Kidney (tissue), 13 donors: ENCODE measurements at regions not wholly inside any gene's neighbourhood (a gene's known extent, or its start where the extent isn't known, plus 50 kb on each side); places are given as distances from the start of the nearest gene placed in this dataset.

Experiments used
- DNase-seq, 5 donors: peaks; one replicate each; pipeline ENCODE4 v3.0.0-alpha.2; 2013 to 2020
- FAIRE-seq: peaks from 2 replicates; lab custom pipeline; 2012; peaks lifted over from hg19 to GRCh38; lab: Jason Lieb, UNC
- H3K27ac ChIP-seq, 2 donors: one replicate each; pipeline ENCODE4 v1.7.0; 2013; ENCODE audit warnings: low read depth in 2 of 2, low read length in 2 of 2, inconsistent platforms in 1 of 2
- H3K27me3 ChIP-seq: one replicate; pipeline ENCODE4 v1.7.1; 2013; ENCODE audit warnings: low read length, inconsistent platforms; ENCODE audit not compliant: control insufficient read depth, insufficient read depth
- H3K36me3 ChIP-seq, 3 donors: one replicate each; pipeline versions ENCODE4 v1.7.0 to v1.7.1; 2013; ENCODE audit warnings: low read length in 3 of 3, control low read depth in 1 of 3, inconsistent platforms in 1 of 3; ENCODE audit not compliant: insufficient read depth in 3 of 3, control insufficient read depth in 2 of 3
- H3K4me1 ChIP-seq, 3 donors: one replicate each; pipeline versions ENCODE4 v1.7.0 to v1.7.1; 2013; ENCODE audit warnings: low read length in 3 of 3, inconsistent platforms in 1 of 3, low read depth in 1 of 3; ENCODE audit not compliant: control insufficient read depth in 2 of 3, insufficient read depth in 2 of 3
- H3K4me3 ChIP-seq, 3 donors: one replicate each; pipeline versions ENCODE4 v1.7.0 to v1.8.1; 2013; ENCODE audit warnings: low read length in 3 of 3, control low read depth in 1 of 3, inconsistent platforms in 1 of 3
- H3K9ac ChIP-seq, 3 donors: one replicate each; pipeline versions ENCODE4 v1.7.0 to v1.7.1; 2013; ENCODE audit warnings: low read length in 3 of 3, control low read depth in 1 of 3, inconsistent platforms in 1 of 3
- H3K9me3 ChIP-seq, 3 donors: one replicate each; pipeline versions ENCODE4 v1.7.0 to v1.7.1; 2013; ENCODE audit warnings: low read length in 3 of 3, control low read depth in 1 of 3, inconsistent platforms in 1 of 3; ENCODE audit not compliant: control insufficient read depth in 2 of 3, insufficient read depth in 1 of 3
- CTCF ChIP-seq: IDR thresholded peaks from 3 replicates; pipeline ENCODE4 v1.5.1; 2012; ENCODE audit warnings: mild to moderate bottlenecking, moderate library complexity, borderline replicate concordance; ENCODE audit not compliant: insufficient read depth; ENCODE audit errors: extremely low read depth
- intact Hi-C: fragments of 100-400 bp; cut with DNase I; formaldehyde crosslinking; loops from one replicate; pipeline ENCODE4 v1.11.1; 2022
- donor health status: control.
- donor health status: control.
- donor health status: control.
- donor health status: control.
- donor health status: control.
- donor health status: DM: yes; HTN: yes; CAD: no.
- donor health status: Normal renal cell carcinoma (clear cell type).

- TF ChIP-seq CTCF = no peak
- no peak overlapping the region for H3K27ac ChIP-seq
- DNase-seq (no peak), FAIRE-seq (no peak)
- no peak overlapping the region for H3K9ac ChIP-seq
- intact Hi-C loops = no loop called here
- H3K4me1 ChIP-seq = no peaks in the 10 kb centered on the region
- H3K36me3 ChIP-seq = no peaks in the 10 kb centered on the region
- no peaks in the 10 kb centered on the region for H3K27me3 ChIP-seq
- no peak overlapping the region for H3K4me3 ChIP-seq
- H3K9me3 ChIP-seq = no peaks in the 10 kb centered on the region
Measured at GRCh38 chr2:240286596-240286995, 146.1 kb upstream of the OTOS start.

GRCh38 chr2:240287011-240287410 is 146.6 kb upstream of the OTOS start:
- Histone ChIP-seq H3K4me1 (no peaks in the 10 kb centered on the region), H3K27me3 (no peaks in the 10 kb centered on the region), H3K9me3 (no peaks in the 10 kb centered on the region), H3K27ac (no peak overlapping the region), H3K36me3 (no peaks in the 10 kb centered on the region), H3K9ac (no peak overlapping the region), H3K4me3 (no peak overlapping the region)
- intact Hi-C loops = no loop called here
- DNase-seq (no peak), FAIRE-seq (no peak)
- TF ChIP-seq CTCF = no peak

GRCh38 chr2:240287496-240288086 is 147.1 kb upstream of the OTOS start:
- H3K4me1 ChIP-seq = no peaks in the 10 kb centered on the region
- no peak for TF ChIP-seq CTCF
- H3K27me3 ChIP-seq = no peaks in the 10 kb centered on the region
- H3K36me3 ChIP-seq = no peaks in the 10 kb centered on the region
- no peak overlapping the region for H3K9ac ChIP-seq
- no peaks in the 10 kb centered on the region for H3K9me3 ChIP-seq
- FAIRE-seq = no peak
- H3K4me3 ChIP-seq = no peak overlapping the region
- no peak for DNase-seq
- no peak overlapping the region for H3K27ac ChIP-seq
- intact Hi-C loops = no loop called here

GRCh38 chr2:240288087-240288521 is 147.4 kb upstream of the GPC1 start:
- FAIRE-seq (no peak), DNase-seq (no peak)
- Histone ChIP-seq H3K9ac (no peak overlapping the region), H3K27me3 (no peaks in the 10 kb centered on the region), H3K4me3 (no peak overlapping the region), H3K4me1 (no peaks in the 10 kb centered on the region), H3K9me3 (no peaks in the 10 kb centered on the region), H3K36me3 (no peaks in the 10 kb centered on the region), H3K27ac (no peak overlapping the region)
- intact Hi-C loops = no loop called here
- TF ChIP-seq CTCF = no peak
